Neural progenitor cell (in vitro differentiated cells): ENCODE measurements at regions not wholly inside any gene's neighbourhood (a gene's known extent, or its start where the extent isn't known, plus 50 kb on each side); places are given as distances from the start of the nearest gene placed in this dataset.

Experiments
- EZH2 ChIP-seq: fragments of 200-600 bp; sonication (generic); IDR thresholded peaks from 2 replicates; pipeline ENCODE4 v1.6.1; 2017; ENCODE audit warnings: antibody characterized with exemption, mild to moderate bottlenecking, moderate library complexity
- TF ChIP-seq, protein P1 (sequence below): fragments of 200-600 bp; sonication (generic); IDR thresholded peaks from 2 replicates; pipeline ENCODE4 v1.5.1; 2017; ENCODE audit warnings: antibody characterized with exemption, mild to moderate bottlenecking

DNA sequence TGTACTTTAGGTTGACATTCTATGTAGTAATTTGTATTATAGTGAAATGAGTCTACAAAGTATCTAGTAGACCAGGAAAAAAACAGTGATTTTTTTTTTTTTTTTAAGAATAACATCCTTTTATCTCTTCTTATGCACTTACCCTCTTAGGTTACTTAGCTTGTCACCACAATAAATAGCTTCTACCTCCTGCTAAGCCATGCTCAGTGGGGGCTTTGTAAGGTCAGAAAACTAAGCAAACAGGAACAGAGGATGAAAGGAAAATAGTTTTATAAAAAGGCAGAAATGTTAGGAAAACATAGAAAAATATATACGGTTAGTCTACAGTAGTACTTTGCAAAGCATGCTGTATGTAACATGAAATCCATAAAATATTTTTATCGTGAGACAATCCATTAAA, 385.3 kb upstream of the ATXN7L3B start:
- TF ChIP-seq, protein P1, sequence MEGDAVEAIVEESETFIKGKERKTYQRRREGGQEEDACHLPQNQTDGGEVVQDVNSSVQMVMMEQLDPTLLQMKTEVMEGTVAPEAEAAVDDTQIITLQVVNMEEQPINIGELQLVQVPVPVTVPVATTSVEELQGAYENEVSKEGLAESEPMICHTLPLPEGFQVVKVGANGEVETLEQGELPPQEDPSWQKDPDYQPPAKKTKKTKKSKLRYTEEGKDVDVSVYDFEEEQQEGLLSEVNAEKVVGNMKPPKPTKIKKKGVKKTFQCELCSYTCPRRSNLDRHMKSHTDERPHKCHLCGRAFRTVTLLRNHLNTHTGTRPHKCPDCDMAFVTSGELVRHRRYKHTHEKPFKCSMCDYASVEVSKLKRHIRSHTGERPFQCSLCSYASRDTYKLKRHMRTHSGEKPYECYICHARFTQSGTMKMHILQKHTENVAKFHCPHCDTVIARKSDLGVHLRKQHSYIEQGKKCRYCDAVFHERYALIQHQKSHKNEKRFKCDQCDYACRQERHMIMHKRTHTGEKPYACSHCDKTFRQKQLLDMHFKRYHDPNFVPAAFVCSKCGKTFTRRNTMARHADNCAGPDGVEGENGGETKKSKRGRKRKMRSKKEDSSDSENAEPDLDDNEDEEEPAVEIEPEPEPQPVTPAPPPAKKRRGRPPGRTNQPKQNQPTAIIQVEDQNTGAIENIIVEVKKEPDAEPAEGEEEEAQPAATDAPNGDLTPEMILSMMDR, result no peak
- no peak for TF ChIP-seq EZH2
